VCaP (cell line): ENCODE measurements at regions not wholly inside any gene's neighbourhood (a gene's known extent, or its start where the extent isn't known, plus 50 kb on each side); places are given as distances from the start of the nearest gene placed in this dataset.

Experiments used
- H3K27ac ChIP-seq: fragments of 450-650 bp; 2 replicates; pipeline ENCODE4 v1.5.1; 2017
- CTCF ChIP-seq: fragments of 450-650 bp; conservative IDR thresholded peaks from 2 replicates; pipeline ENCODE4 v1.5.1; 2017; ENCODE audit warnings: mild to moderate bottlenecking, moderate library complexity

DNA sequence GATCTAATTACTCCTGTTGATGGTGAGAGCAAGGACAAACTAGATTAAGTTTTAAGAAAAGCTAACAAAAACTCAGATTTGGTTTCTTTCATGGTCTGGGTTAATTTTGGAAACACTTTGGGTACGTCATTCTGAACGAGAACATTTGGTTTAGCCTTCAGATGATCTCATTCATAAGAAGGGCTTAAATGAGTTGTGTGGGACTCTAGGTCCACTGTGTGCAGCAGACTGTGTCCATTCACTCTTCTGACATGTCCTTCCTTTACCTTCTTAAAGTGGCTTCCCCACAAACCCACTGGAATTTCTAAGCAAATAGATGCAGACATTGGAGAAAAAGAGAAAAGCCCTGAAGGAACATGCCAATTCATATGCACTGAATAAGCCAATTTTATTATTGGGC is 96.8 kb downstream of the FBXO4 start:
- TF ChIP-seq CTCF, result no peak
- H3K27ac ChIP-seq, result no peak overlapping the region

DNA sequence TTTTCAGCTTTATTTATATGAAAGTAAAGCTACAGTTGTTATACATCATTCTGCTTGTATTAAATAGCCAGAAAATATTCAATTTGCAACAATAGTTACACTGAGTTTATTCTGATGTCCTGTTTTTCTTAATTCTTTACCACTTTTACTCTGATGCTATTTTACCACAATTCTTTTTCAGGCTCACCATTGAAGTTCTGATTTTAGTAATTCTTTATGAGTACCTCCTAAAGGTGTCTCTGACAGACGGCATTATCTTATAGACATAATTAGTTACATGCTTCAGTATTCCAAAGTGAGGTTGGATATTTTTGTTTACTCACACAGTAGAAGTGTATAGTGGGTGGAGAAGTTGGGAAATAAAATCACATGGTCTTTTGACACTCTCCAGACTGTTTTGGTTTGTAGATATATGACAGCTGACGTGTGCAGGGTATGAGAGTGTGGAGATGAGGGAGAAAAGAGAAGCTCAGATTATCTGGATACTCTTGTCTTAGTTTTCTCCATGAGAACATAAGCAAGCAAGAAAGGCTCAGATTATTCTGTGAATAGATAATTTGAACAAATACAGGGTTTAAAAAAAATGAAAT is 97.4 kb downstream of the FBXO4 start:
- H3K27ac ChIP-seq, result no peak overlapping the region

DNA sequence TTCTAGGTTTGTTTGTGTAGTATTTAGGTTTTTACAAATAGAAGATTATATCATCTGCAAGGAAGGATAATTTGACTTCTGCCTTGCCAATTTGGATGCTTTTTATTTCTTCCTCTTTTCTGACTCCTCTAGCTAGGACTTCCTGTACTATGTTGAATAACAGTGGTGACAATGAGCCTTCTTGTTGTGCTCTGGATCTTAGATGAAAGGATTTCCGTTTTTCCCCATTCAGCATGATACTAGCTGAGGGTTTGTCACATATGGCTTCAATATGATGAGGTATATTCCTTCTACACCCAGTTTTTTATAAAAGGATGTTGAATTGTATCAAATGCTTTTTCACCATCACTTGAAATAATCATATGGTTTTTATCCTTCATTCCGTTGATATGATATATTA is 101.4 kb downstream of the FBXO4 start:
- no peak for TF ChIP-seq CTCF

More for the DNA sequence above, 97.4 kb downstream of the FBXO4 start:
- TF ChIP-seq CTCF, result no peak

DNA sequence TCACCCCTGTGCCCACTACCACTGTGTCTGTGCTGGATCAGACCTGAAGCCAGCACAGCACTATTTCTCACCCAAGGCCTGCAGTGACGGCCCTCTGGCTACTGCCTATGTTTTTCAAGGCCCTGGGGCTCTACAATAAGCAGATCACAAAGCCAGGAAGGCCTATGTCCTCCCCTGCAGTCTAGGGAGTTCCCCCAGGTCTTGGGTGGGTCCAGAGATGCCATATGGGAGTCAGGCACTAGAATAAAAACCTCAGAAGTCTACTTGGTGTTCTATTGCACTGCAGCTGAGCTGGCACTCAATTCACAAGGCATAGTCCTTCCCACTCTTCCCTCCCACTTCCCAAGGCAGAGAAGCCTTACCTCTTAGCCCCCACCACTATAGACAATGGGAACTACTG is 107.1 kb downstream of the FBXO4 start:
- no peak for TF ChIP-seq CTCF
- no peak overlapping the region for H3K27ac ChIP-seq

More for the DNA sequence above, 101.4 kb downstream of the FBXO4 start:
- no peak overlapping the region for H3K27ac ChIP-seq

DNA sequence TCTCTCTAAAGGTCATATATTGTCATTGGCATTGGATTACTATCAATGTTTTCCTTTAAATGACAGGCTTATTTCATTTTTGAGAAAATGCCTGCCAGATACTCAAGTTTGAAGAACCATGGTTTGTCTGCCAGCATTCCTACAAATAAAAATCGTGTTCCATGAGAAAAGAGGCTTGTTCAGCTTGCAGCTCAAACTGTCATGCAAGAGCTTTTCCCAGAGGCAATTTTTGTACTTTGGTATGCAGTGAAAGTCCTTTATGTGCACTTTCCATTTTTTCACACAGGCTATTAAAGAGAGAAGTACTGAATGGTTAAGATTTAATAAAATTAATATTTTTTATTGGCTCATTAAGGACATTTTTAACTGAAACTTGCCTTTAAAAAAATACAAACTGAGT is 110.4 kb downstream of the FBXO4 start:
- H3K27ac ChIP-seq, result no peak overlapping the region
- no peak for TF ChIP-seq CTCF

DNA sequence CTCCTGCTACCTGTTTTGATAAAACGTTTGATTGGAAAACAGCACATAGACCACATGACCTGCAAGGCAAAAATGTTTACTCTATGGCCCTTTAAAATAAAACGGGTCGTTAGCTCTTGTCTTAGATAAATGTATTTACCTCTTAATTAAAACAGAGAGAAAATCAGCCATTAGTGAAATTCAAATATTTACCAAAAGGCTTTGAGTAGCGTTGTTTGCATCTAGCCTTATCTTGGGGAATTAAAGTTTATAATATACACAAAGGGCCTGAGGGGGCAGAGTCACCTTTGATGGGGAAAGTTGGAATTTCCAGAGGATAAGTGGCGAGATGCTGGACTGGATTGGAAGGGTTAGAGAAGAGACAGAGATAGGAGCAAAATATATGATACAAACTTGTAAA is 111.3 kb downstream of the FBXO4 start:
- H3K27ac ChIP-seq, result no peak overlapping the region
- no peak for TF ChIP-seq CTCF

GRCh38 chr5:42037379-42037932 is 112.4 kb downstream of the FBXO4 start:
- TF ChIP-seq CTCF, result no peak
- H3K27ac ChIP-seq, result no peak overlapping the region
